GM10266 (cell line): ENCODE measurements at regions not wholly inside any gene's neighbourhood (a gene's known extent, or its start where the extent isn't known, plus 50 kb on each side); places are given as distances from the start of the nearest gene placed in this dataset.

Experiments
- DNase-seq: peaks from one replicate; pipeline ENCODE4 v3.0.0; 2012; ENCODE audit errors: extremely low spot score
- CTCF ChIP-seq: IDR thresholded peaks from 2 replicates; pipeline ENCODE4 v1.5.1; 2012; ENCODE audit warnings: mild to moderate bottlenecking, low read depth; ENCODE audit not compliant: control insufficient read depth, insufficient read depth; ENCODE audit errors: missing control alignments

GRCh38 chr2:183564726-183565125, 440.5 kb downstream of the NUP35 start:
- no peak for DNase-seq

GRCh38 chr2:183575481-183575880, 451.2 kb downstream of the NUP35 start:
- TF ChIP-seq CTCF: no peak
- no peak for DNase-seq

More at GRCh38 chr2:183564726-183565125, 440.5 kb downstream of the NUP35 start:
- TF ChIP-seq CTCF: no peak

- TF ChIP-seq CTCF: no peak
- no peak for DNase-seq
These were observed 455.4 kb downstream of the NUP35 start for GRCh38 chr2:183579686-183580085.

- no peak for TF ChIP-seq CTCF
- no peak for DNase-seq
These were observed 468.0 kb downstream of the NUP35 start for GRCh38 chr2:183592271-183592670.

GRCh38 chr2:183594150-183594549, 469.9 kb downstream of the NUP35 start:
- no peak for DNase-seq
- no peak for TF ChIP-seq CTCF

GRCh38 chr2:183597841-183598240, 473.6 kb downstream of the NUP35 start:
- TF ChIP-seq CTCF: no peak
- DNase-seq: no peak

- no peak for TF ChIP-seq CTCF
- no peak for DNase-seq
These were observed 479.8 kb downstream of the NUP35 start for GRCh38 chr2:183604065-183604464.

- DNase-seq: no peak
- TF ChIP-seq CTCF: no peak
These were observed 481.2 kb downstream of the NUP35 start for GRCh38 chr2:183605440-183605839.
